ENCODE measurements at regions not wholly inside any gene's neighbourhood (a gene's known extent, or its start where the extent isn't known, plus 50 kb on each side); places are given as distances from the start of the nearest gene placed in this dataset.
"Not testable (repeated sequence)": the region's sequence is repeated elsewhere in the genome, so short reads cannot be mapped to it uniquely, and the experiment has no call there.

- no peak for DNase-seq
Observed at GRCh38 chr22:47323518-47323917, 561.1 kb downstream of the TBC1D22A start.

DNA sequence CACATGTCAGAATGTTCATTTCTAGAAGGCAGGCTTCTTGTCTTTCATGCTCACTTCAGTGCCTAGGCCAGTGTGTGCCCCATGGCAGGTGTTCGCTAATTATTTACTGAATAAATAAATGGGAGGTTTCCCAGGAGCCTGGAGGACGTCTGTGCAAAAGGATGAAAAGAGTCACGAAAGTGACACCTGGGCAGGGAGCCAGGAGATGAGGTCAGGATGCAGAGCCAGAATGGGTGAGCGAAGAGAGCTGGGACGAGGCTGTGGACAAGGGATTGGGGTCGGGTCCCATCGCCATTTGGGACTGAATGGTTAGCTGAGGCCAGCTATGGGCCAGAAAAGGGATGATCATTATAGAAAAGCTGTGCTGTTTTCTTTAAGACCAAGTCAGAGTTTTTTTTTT lies 560.4 kb downstream of the TBC1D22A start:
- DNase-seq, result no peak

GRCh38 chr22:47320560-47320959 lies 558.1 kb downstream of the TBC1D22A start:
- no peak for DNase-seq

GRCh38 chr22:47318041-47318737 lies 555.7 kb downstream of the TBC1D22A start:
- DNase-seq, result no peak

DNA sequence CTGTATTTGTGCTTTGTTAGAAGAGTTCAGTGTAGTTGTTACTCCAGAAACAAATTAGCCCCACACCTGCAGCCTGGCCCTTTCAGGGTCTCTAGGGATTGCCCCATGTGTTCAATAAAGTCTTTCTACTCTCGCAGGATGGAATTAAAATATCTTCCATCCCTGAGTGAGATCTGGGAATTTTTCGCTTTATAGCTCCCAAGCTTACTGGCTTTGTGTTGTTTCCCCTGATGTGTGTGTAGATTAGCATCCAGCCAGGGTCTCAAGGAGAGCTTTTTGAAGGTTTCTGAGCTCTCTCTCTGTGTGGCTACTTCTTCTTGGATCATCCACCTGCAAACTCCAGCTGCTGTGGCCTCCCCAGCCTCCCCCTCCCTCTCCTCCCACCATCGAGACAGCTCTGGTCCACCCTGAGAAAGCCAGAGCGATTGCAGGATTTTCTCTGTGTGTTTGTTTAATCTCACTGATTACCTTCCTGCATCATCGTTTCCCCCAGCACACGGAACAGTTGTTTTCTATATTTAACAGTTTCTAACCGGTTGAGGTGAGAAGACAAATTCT lies 553.5 kb downstream of the TBC1D22A start:
- DNase-seq, result no peak

GRCh38 chr22:47310601-47311000 lies 548.2 kb downstream of the TBC1D22A start:
- no peak for DNase-seq

DNA sequence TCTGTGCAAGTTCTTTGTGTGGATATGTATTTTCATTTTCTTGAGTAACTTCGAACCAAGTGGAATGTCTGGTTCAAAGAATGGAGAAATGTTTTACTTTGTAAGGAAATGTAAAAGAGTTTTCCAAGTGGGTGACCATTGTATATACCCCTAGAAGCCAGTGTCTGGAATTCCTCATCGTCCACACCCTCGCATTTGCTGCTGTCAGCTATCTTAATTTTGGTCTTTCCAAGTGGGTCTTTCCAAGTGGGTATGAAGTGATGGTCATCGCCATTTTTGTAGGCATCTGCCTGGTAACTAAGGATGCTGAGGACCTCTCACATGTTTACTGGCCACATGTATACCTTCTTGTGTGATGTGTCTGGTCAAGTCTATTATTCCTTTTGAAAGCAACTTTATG lies 547.5 kb downstream of the TBC1D22A start:
- DNase-seq, result no peak

GRCh38 chr22:47309476-47309875 lies 547.0 kb downstream of the TBC1D22A start:
- DNase-seq, result no peak

DNA sequence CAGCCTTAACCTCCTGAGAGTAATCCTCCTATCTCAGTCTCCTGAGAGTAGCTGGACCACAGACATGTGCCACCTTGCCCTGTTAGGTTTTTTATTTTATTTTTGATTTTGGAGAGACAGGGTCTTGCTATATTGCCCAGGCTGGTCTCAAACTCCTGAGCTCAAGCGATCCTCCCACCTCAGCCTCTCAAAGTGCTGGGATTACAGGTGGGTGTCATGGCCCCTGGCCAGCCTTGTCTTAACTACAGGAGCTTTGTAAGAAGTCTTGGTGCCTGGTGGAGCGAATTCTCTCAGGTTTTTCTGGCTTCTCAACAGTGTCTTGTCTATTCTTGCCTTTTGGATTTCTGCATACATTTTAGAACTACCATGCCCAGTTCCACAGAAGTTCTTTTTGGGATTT lies 546.4 kb downstream of the TBC1D22A start:
- no peak for DNase-seq

- no peak for DNase-seq
Observed at GRCh38 chr22:47307822-47308221, 545.4 kb downstream of the TBC1D22A start.

GRCh38 chr22:47307326-47307725 lies 544.9 kb downstream of the TBC1D22A start:
- DNase-seq, result no peak

- no peak for DNase-seq
Observed at GRCh38 chr22:47304854-47305253, 542.4 kb downstream of the TBC1D22A start.

DNA sequence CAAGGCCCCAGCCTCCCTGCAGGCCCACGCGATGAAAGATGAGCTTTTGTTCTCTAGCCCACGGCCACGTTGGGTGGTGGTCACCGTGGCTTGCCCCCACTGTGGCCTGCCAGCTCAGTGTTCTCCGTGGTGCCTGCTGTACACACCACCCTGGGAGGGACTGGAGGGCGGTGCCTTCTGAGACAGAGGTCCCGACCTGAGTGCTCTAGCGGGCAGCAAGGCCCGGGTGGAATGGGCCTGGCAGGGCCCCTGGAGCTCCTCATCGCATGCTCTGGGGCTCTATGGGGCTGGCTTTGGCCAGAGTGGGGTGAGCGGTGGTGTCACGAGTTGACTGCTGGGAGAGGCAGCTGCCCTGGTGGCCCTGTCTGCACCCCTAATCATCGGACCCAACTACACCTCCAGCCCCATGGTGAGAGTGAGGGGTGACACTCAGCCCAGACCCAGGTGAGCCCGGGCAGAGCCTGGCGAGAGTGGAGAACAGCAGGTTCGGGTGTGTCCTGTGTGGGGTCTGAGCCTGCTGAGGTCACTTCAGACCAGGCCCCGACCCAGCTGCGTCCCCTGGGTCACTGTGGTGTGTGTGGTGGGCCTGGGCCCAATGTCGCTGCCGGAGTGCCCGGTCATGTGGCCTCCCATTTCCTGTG lies 541.9 kb downstream of the TBC1D22A start:
- DNase-seq, result no peak

DNA sequence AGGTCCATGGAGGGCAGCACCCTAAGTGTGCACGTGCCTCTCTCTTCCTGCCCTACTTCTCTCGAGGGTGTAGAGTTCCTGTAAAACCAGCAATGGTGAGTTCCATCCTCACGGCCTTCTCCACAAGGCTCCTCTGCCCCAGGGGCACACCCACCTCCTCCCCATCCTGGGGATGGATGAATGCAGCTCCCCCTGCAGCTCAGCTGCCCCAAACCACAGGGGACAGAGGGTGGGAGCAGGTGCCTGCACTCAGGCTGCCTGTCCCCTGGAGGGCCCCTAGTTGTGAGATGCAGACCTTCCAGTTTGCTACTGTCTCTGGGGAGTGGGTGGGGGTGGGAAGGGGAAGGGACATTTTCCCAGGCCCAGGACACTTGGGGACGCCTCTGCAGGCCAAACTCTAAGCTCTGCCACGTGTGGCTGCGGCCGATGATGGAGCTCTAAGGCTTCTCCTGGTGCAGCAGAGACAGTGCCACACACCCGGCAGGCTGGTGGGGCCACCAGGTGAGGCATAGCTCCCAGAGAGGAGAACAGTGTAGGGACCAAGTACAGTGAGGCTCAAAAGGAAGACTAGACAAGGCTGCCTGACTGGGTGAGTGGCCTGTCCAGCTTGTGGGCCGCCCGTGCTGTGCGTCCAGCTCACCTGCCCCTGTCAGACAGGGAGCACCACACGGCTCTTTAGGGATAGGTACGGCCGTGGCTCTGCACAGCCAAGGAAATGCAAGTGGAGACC lies 540.9 kb downstream of the TBC1D22A start:
- DNase-seq, result no peak

- DNase-seq, result not testable (repeated sequence)
Observed at GRCh38 chr22:47302587-47302986, 540.1 kb downstream of the TBC1D22A start.

GRCh38 chr22:47301820-47302475 lies 539.5 kb downstream of the TBC1D22A start:
- no peak for DNase-seq

DNA sequence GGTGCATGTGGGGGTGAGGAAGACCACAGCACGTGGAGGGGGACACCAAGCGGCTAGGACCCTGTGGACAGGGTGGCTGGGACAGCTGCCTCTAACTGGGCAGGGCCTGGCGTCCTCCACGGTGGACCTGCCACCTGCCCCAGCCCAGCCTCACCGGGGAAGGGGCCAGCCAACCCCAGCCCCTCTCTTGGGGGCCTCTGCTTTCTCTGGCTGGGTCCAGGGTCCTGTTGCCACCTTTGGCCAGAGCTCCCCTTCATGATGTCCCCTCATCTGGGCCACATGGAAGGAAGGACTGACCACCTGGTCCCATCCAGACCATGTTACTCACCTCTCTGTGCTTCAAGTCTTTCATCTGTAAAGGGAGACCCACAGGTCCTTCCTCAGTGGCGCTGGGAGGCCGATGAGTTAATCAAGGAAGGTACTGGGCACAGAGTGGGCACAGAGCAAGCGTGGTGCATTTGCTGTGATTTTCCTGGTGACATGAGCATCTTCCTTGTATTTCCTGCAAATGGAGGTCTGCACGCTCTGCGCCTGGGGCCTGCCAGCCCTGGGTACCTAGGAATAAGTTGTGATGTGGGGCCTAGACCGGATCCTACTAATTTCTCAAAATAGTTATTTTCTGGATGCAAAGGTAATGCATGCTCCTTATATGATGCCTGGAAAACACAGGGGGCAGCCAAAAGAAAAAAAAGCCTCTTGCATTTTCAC lies 538.4 kb downstream of the TBC1D22A start:
- DNase-seq, result no peak

- DNase-seq, result no peak
Observed at GRCh38 chr22:47299863-47300697, 537.6 kb downstream of the TBC1D22A start.

GRCh38 chr22:47299211-47299862 lies 536.9 kb downstream of the TBC1D22A start:
- no peak for DNase-seq

DNA sequence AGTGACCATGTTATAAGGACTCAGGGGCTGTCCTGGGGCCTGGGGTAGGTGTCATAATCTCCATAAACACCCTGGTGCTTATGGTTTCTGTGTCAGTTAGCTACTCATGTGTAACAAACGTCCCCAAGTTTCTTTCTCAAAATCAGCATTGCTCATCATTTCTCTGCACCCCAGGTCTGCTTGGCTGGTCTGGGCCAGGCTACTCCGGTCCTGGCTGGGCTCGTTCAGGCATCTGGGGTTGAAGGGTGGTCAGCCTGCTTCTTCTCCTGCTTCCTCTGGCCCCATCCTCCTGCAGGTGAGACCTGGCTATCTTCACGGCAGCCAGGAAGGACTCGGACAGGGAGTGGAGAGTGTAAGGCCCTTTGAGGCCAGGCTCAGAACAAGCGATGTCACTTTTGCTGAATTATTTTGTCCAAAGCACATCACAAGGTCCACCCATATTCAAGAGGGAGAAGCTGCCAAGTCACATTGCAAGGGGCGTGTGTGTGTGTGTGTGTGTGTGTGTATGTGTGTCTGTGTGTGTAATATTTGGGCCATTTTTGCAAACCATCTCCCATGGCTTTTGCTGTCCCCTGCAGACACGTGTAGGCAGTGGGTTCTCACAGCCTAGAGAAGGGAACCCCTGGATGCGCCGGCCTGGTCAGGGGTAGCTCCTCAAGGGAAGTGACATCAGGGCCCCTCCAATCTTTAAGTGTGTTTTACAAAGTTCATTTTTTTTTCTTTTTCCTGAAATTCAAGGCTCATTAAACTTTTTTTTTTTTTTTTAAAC lies 535.8 kb downstream of the TBC1D22A start:
- no peak for DNase-seq

Measured in inflammatory macrophage treated with lipopolysaccharide for 4 hours (primary cell).